ENCODE measurements at regions not wholly inside any gene's neighbourhood (a gene's known extent, or its start where the extent isn't known, plus 50 kb on each side); places are given as distances from the start of the nearest gene placed in this dataset.

DNA sequence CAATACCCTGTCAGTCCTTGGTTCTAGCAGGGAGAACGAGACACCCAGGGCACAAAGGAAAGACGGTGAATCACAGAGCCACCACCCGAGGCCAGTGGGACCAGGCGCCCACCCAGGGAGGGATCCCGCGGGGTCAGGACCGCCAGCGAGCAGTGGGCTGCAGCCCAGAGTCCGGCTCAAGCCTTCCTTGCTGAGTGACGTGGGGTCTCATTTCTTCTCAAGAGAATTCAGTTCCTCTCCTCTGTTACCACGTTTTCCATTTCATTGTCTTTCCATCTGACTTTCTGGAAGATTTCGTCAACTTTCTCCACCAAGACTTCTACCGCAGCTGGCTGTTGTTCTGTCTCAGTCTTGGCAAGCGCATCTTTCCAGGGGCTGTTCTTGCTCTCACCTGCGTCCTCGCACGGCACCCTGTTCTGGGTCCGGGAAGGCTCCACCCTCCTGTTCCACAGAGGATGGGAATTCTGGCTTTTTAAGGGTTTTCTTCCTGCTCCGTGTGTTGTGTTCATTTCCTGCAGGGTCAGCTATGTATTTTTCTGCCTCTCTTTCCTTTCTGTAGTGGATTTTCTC lies 248.6 kb downstream of the NDUFA10 start:
- TF ChIP-seq, protein P1, sequence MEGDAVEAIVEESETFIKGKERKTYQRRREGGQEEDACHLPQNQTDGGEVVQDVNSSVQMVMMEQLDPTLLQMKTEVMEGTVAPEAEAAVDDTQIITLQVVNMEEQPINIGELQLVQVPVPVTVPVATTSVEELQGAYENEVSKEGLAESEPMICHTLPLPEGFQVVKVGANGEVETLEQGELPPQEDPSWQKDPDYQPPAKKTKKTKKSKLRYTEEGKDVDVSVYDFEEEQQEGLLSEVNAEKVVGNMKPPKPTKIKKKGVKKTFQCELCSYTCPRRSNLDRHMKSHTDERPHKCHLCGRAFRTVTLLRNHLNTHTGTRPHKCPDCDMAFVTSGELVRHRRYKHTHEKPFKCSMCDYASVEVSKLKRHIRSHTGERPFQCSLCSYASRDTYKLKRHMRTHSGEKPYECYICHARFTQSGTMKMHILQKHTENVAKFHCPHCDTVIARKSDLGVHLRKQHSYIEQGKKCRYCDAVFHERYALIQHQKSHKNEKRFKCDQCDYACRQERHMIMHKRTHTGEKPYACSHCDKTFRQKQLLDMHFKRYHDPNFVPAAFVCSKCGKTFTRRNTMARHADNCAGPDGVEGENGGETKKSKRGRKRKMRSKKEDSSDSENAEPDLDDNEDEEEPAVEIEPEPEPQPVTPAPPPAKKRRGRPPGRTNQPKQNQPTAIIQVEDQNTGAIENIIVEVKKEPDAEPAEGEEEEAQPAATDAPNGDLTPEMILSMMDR (IDR thresholded peaks at IDR 0.05; ENCODE audit: partially characterized antibody, unreplicated experiment): no peak
- H3K27me3 Mint-ChIP-seq (ENCODE audit: unreplicated experiment): peaks cover 11% of the 10 kb centered on the region
- no peak overlapping the region for H3K27ac Mint-ChIP-seq (ENCODE audit: unreplicated experiment)
- H3K9me3 Mint-ChIP-seq (ENCODE audit: unreplicated experiment): peaks cover 12% of the 10 kb centered on the region
- DNase-seq: no peak
- no peaks in the 10 kb centered on the region for H3K4me1 Mint-ChIP-seq (ENCODE audit: low read depth, unreplicated experiment)
- H3K4me3 Mint-ChIP-seq (ENCODE audit: unreplicated experiment): no peak overlapping the region
- H3K36me3 Mint-ChIP-seq (ENCODE audit: unreplicated experiment): no peaks in the 10 kb centered on the region

DNA sequence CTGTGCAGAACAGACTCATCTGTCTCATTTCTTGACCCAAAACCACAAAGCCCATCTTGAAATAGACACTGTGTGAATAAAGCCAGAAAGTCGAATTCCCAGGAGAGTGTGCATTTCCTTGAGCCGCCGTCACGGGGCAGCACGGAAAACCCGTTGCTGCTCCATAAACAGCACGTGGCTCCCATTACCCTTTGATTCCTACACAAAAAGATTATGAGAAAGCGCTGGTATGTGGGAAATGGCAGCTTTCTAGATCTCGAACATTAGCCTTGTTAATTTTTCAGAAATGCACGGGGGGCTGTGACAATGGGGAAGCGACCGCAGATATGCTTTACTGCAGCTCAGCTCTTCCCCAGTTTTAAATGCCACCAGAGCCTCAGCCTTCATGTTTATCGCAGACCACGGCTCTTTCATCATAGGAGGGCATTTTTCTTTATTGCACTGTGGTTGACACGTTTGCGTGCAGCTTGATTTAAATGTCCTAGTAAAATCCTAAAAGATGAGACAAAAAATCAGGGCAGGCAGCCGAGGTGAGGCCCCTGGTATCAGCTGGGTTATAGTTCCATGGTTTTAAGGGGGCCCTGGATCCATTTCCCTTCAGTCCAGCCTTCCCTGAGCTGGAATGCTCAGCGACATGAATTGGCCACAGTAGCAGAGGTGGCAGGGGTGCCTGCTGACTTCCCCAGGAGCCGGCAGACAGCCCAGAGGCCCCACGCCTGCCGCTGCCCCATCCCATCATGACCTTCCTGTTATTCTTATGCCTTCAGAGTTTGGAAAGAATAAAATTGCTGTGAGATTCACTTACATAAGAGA lies 249.3 kb downstream of the NDUFA10 start:
- DNase-seq: no peak
- no peaks in the 10 kb centered on the region for H3K36me3 Mint-ChIP-seq (ENCODE audit: unreplicated experiment)
- H3K4me3 Mint-ChIP-seq (ENCODE audit: unreplicated experiment): no peak overlapping the region
- H3K27ac Mint-ChIP-seq (ENCODE audit: unreplicated experiment): no peak overlapping the region
- H3K27me3 Mint-ChIP-seq (ENCODE audit: unreplicated experiment): peaks cover 9% of the 10 kb centered on the region
- peaks cover 14% of the 10 kb centered on the region for H3K9me3 Mint-ChIP-seq (ENCODE audit: unreplicated experiment)
- no peaks in the 10 kb centered on the region for H3K4me1 Mint-ChIP-seq (ENCODE audit: low read depth, unreplicated experiment)
- TF ChIP-seq, protein P1 (IDR thresholded peaks at IDR 0.05; ENCODE audit: partially characterized antibody, unreplicated experiment): no peak

DNA sequence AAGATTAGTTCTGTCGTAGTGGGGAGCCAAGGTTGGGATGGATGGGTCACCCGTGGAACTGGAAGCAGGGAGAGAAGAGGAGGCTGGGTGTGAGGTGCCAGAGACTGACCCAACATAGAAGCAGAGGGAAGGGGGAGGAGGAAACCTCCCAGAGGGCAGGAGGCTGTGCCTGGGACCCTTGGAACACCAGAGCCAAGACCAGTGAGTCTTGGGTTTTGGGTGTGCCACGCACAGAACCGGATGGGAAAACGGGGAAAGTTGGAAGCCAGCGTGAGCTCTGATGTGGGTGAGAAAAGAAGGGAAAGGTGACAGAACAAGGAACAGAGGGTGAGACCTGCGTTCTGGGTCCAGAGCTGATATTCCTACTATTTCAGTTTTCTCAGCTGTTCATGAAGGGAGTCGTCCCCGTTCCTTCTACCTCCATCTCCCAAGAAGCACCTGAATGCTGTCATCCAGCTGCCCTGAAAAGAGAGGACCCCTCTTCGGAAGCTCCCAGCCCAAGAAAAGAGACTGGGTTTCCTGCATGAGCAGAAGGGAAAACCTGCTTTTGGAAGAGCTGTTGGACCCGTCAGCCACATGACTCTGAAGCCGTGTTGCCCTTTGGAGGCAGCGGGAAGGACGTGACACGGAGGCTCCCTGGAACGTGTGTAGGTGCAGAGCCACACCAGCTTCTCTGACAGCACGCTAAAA lies 250.1 kb downstream of the NDUFA10 start:
- no peak overlapping the region for H3K27ac Mint-ChIP-seq (ENCODE audit: unreplicated experiment)
- H3K9me3 Mint-ChIP-seq (ENCODE audit: unreplicated experiment): peaks cover 14% of the 10 kb centered on the region
- H3K4me1 Mint-ChIP-seq (ENCODE audit: low read depth, unreplicated experiment): no peaks in the 10 kb centered on the region
- peaks cover 9% of the 10 kb centered on the region for H3K27me3 Mint-ChIP-seq (ENCODE audit: unreplicated experiment)
- H3K4me3 Mint-ChIP-seq (ENCODE audit: unreplicated experiment): no peak overlapping the region
- no peaks in the 10 kb centered on the region for H3K36me3 Mint-ChIP-seq (ENCODE audit: unreplicated experiment)
- TF ChIP-seq, protein P1 (IDR thresholded peaks at IDR 0.05; ENCODE audit: partially characterized antibody, unreplicated experiment): no peak
- no peak for DNase-seq

DNA sequence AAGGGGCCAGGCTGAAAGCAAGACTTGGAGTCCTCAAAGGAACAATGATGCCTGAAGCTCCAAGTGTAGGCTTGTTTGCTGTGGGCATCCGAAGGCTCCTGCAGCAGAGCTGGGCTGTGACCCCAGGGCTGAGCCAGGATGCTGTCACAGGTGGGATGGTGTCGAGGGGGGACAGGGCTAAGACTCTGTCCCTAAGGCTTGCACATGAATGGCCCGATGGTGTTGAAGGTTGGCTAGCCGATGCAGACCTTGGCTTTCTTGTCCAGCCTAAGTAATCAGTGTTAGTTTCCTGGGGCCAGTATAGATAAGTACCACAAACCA lies 251.0 kb downstream of the NDUFA10 start:
- H3K4me1 Mint-ChIP-seq (ENCODE audit: low read depth, unreplicated experiment): no peaks in the 10 kb centered on the region
- no peak overlapping the region for H3K27ac Mint-ChIP-seq (ENCODE audit: unreplicated experiment)
- TF ChIP-seq, protein P1 (IDR thresholded peaks at IDR 0.05; ENCODE audit: partially characterized antibody, unreplicated experiment): no peak
- H3K36me3 Mint-ChIP-seq (ENCODE audit: unreplicated experiment): no peaks in the 10 kb centered on the region
- peaks cover 9% of the 10 kb centered on the region for H3K27me3 Mint-ChIP-seq (ENCODE audit: unreplicated experiment)
- DNase-seq: no peak
- H3K4me3 Mint-ChIP-seq (ENCODE audit: unreplicated experiment): no peak overlapping the region
- H3K9me3 Mint-ChIP-seq (ENCODE audit: unreplicated experiment): peaks cover 14% of the 10 kb centered on the region
